ENCODE measurements at regions not wholly inside any gene's neighbourhood (a gene's known extent, or its start where the extent isn't known, plus 50 kb on each side); places are given as distances from the start of the nearest gene placed in this dataset.

GRCh38 chr7:47100817-47101435, 481.0 kb downstream of the TNS3 start:
- TF ChIP-seq CTCF (IDR thresholded peaks at IDR 0.05; ENCODE audit: insufficient read depth, low read depth, low read length): peak; percentile 62
- CTCF ChIA-PET: interaction anchor here (1.0 to 1.5 kb wide), 5 partner anchors 8 to 1179 kb away, joined by 3 to 5 read pairs (median 4); no protein-coding TSS in a partner anchor

GRCh38 chr7:47100148-47100816, 481.6 kb downstream of the TNS3 start:
- no peaks in the 10 kb centered on the region for H3K27me3 ChIP-seq (ENCODE audit: control insufficient read depth, insufficient read depth, low read length)
- POLR2A ChIA-PET: interaction anchor here (0.6 kb wide), 1 partner anchor 395 kb away, joined by 3 read pairs; no protein-coding TSS in a partner anchor
- H3K36me3 ChIP-seq (ENCODE audit: control insufficient read depth, insufficient read depth, low read length): no peaks in the 10 kb centered on the region
- no peak overlapping the region for H3K4me3 ChIP-seq (ENCODE audit: low read depth, low read length)
- CTCF ChIA-PET: interaction anchor here (1.0 to 1.5 kb wide), 4 partner anchors 9 to 1178 kb away, joined by 3 to 5 read pairs (median 4); no protein-coding TSS in a partner anchor
- no peak for DNase-seq (ENCODE audit: low read depth)
- TF ChIP-seq CTCF (IDR thresholded peaks at IDR 0.05; ENCODE audit: insufficient read depth, low read depth, low read length): no peak

More at GRCh38 chr7:47100817-47101435, 481.0 kb downstream of the TNS3 start:
- DNase-seq (ENCODE audit: low read depth): no peak
- Histone ChIP-seq H3K4me3 (ENCODE audit: low read depth, low read length) (no peak overlapping the region), H3K27me3 (ENCODE audit: control insufficient read depth, insufficient read depth, low read length) (no peaks in the 10 kb centered on the region), H3K36me3 (ENCODE audit: control insufficient read depth, insufficient read depth, low read length) (no peaks in the 10 kb centered on the region)
- POLR2A ChIA-PET: interaction anchor here (0.5 to 0.6 kb wide), 2 partner anchors 395 kb away, joined by 3 read pairs; no protein-coding TSS in a partner anchor

- no peaks in the 10 kb centered on the region for H3K36me3 ChIP-seq (ENCODE audit: control insufficient read depth, insufficient read depth, low read length)
- H3K27me3 ChIP-seq (ENCODE audit: control insufficient read depth, insufficient read depth, low read length): no peaks in the 10 kb centered on the region
- H3K4me3 ChIP-seq (ENCODE audit: low read depth, low read length): no peak overlapping the region
- DNase-seq (ENCODE audit: low read depth): no peak
- TF ChIP-seq CTCF (IDR thresholded peaks at IDR 0.05; ENCODE audit: insufficient read depth, low read depth, low read length): no peak
- ChIA-PET CTCF (interaction anchor here (1.1 to 1.4 kb wide), 2 partner anchors 72 to 82 kb away, joined by 3 to 4 read pairs; no protein-coding TSS in a partner anchor), POLR2A (no interaction called here)
These were observed 484.5 kb downstream of the TNS3 start for GRCh38 chr7:47097431-47097830.

- CTCF ChIA-PET: interaction anchor here (0.6 kb wide), 2 partner anchors 527 to 626 kb away, joined by 3 read pairs; no protein-coding TSS in a partner anchor
These were observed 486.0 kb downstream of the TNS3 start for GRCh38 chr7:47095946-47096345.

More at GRCh38 chr7:47095946-47096345, 486.0 kb downstream of the TNS3 start:
- Histone ChIP-seq H3K36me3 (ENCODE audit: control insufficient read depth, insufficient read depth, low read length) (no peaks in the 10 kb centered on the region), H3K27me3 (ENCODE audit: control insufficient read depth, insufficient read depth, low read length) (no peaks in the 10 kb centered on the region), H3K4me3 (ENCODE audit: low read depth, low read length) (no peak overlapping the region)
- POLR2A ChIA-PET: no interaction called here
- no peak for DNase-seq (ENCODE audit: low read depth)
- TF ChIP-seq CTCF (IDR thresholded peaks at IDR 0.05; ENCODE audit: insufficient read depth, low read depth, low read length): no peak
